ENCODE measurements at regions not wholly inside any gene's neighbourhood (a gene's known extent, or its start where the extent isn't known, plus 50 kb on each side); places are given as distances from the start of the nearest gene placed in this dataset.
"Not testable (repeated sequence)": the region's sequence is repeated elsewhere in the genome, so short reads cannot be mapped to it uniquely, and the experiment has no call there.

- in situ Hi-C loops (cut with HindIII; ENCODE audit: low sequenced_read_pairs): no loop called here
These were observed 273.7 kb downstream of the HNRNPD start for GRCh38 chr4:82099928-82100579.

- in situ Hi-C loops (cut with HindIII; ENCODE audit: low sequenced_read_pairs): no loop called here
These were observed 276.3 kb downstream of the HNRNPD start for GRCh38 chr4:82097504-82097903.

- in situ Hi-C loops (cut with HindIII; ENCODE audit: low sequenced_read_pairs): no loop called here
These were observed 283.1 kb downstream of the HNRNPD start for GRCh38 chr4:82090717-82091116.

- in situ Hi-C loops (cut with HindIII; ENCODE audit: low sequenced_read_pairs): no loop called here
These were observed 289.0 kb downstream of the HNRNPD start for GRCh38 chr4:82084747-82085146.

- in situ Hi-C loops (cut with HindIII; ENCODE audit: low sequenced_read_pairs): not testable (repeated sequence)
These were observed 296.3 kb downstream of the HNRNPD start for GRCh38 chr4:82077471-82077995.

GRCh38 chr4:82076809-82077208 is 297.0 kb downstream of the HNRNPD start:
- in situ Hi-C loops (cut with HindIII; ENCODE audit: low sequenced_read_pairs): no loop called here

- in situ Hi-C loops (cut with HindIII; ENCODE audit: low sequenced_read_pairs): no loop called here
These were observed 297.4 kb downstream of the HNRNPD start for GRCh38 chr4:82076359-82076758.

- in situ Hi-C loops (cut with HindIII; ENCODE audit: low sequenced_read_pairs): no loop called here
These were observed 301.8 kb downstream of the HNRNPD start for GRCh38 chr4:82071951-82072350.

GRCh38 chr4:82069883-82070638 is 303.7 kb downstream of the HNRNPD start:
- in situ Hi-C loops (cut with HindIII; ENCODE audit: low sequenced_read_pairs): no loop called here

GRCh38 chr4:82063017-82063416 is 310.8 kb downstream of the HNRNPD start:
- in situ Hi-C loops (cut with HindIII; ENCODE audit: low sequenced_read_pairs): no loop called here

GRCh38 chr4:82057990-82058544 is 315.7 kb downstream of the HNRNPD start:
- in situ Hi-C loops (cut with HindIII; ENCODE audit: low sequenced_read_pairs): no loop called here

- in situ Hi-C loops (cut with HindIII; ENCODE audit: low sequenced_read_pairs): no loop called here
These were observed 318.6 kb downstream of the HNRNPD start for GRCh38 chr4:82055156-82055555.

GRCh38 chr4:82053396-82053795 is 320.4 kb downstream of the HNRNPD start:
- in situ Hi-C loops (cut with HindIII; ENCODE audit: low sequenced_read_pairs): no loop called here

GRCh38 chr4:82050796-82051195 is 323.0 kb downstream of the HNRNPD start:
- in situ Hi-C loops (cut with HindIII; ENCODE audit: low sequenced_read_pairs): no loop called here

GRCh38 chr4:82049294-82049693 is 324.5 kb downstream of the HNRNPD start:
- in situ Hi-C loops (cut with HindIII; ENCODE audit: low sequenced_read_pairs): no loop called here

- in situ Hi-C loops (cut with HindIII; ENCODE audit: low sequenced_read_pairs): no loop called here
These were observed 326.1 kb downstream of the HNRNPD start for GRCh38 chr4:82047731-82048130.

- in situ Hi-C loops (cut with HindIII; ENCODE audit: low sequenced_read_pairs): no loop called here
These were observed 327.0 kb downstream of the HNRNPD start for GRCh38 chr4:82046796-82047195.

- in situ Hi-C loops (cut with HindIII; ENCODE audit: low sequenced_read_pairs): no loop called here
These were observed 328.5 kb downstream of the HNRNPD start for GRCh38 chr4:82045267-82045666.

- in situ Hi-C loops (cut with HindIII; ENCODE audit: low sequenced_read_pairs): no loop called here
These were observed 329.4 kb downstream of the HNRNPD start for GRCh38 chr4:82044141-82044993.

- in situ Hi-C loops (cut with HindIII; ENCODE audit: low sequenced_read_pairs): no loop called here
These were observed 330.0 kb downstream of the HNRNPD start for GRCh38 chr4:82043809-82044137.

Data from DLD1 (cell line).